MM.1S (cell line): ENCODE measurements at regions not wholly inside any gene's neighbourhood (a gene's known extent, or its start where the extent isn't known, plus 50 kb on each side); places are given as distances from the start of the nearest gene placed in this dataset.

Experiments
- CTCF ChIP-seq: fragments of 300-600 bp; sonication (generic); IDR thresholded peaks from 2 replicates; pipeline ENCODE4 v1.5.1; 2016; ENCODE audit warnings: antibody characterized with exemption, low read length, mixed read lengths
- EZH2 ChIP-seq: fragments of 300-600 bp; sonication (generic); optimal IDR thresholded peaks from 2 replicates; pipeline ENCODE3; 2017; ENCODE audit warnings: low read depth, mild to moderate bottlenecking, antibody characterized with exemption, low read length, mixed read lengths

GRCh38 chr20:58008413-58008812, 220.0 kb downstream of the ANKRD60 start:
- TF ChIP-seq EZH2 (no peak), CTCF (no peak)
